ENCODE measurements at regions not wholly inside any gene's neighbourhood (a gene's known extent, or its start where the extent isn't known, plus 50 kb on each side); places are given as distances from the start of the nearest gene placed in this dataset.
"Not testable (repeated sequence)": the region's sequence is repeated elsewhere in the genome, so short reads cannot be mapped to it uniquely, and the experiment has no call there.

GRCh38 chr7:153409567-153410342 lies 642.4 kb upstream of the DPP6 start:
- not testable (repeated sequence) for DNase-seq

GRCh38 chr7:153410997-153411642 lies 641.1 kb upstream of the DPP6 start:
- not testable (repeated sequence) for DNase-seq

- not testable (repeated sequence) for DNase-seq
These were observed 639.9 kb upstream of the DPP6 start for GRCh38 chr7:153412114-153412823.

- DNase-seq = not testable (repeated sequence)
These were observed 639.4 kb upstream of the DPP6 start for GRCh38 chr7:153412824-153413198.

- DNase-seq = no peak
These were observed 639.0 kb upstream of the DPP6 start for GRCh38 chr7:153413199-153413539.

- no peak for DNase-seq
These were observed 638.5 kb upstream of the DPP6 start for GRCh38 chr7:153413540-153414287.

- no peak for DNase-seq
These were observed 637.9 kb upstream of the DPP6 start for GRCh38 chr7:153414288-153414629.

- no peak for DNase-seq
These were observed 636.6 kb upstream of the DPP6 start for GRCh38 chr7:153415632-153416031.

GRCh38 chr7:153422291-153423209 lies 629.6 kb upstream of the DPP6 start:
- no peak for DNase-seq

GRCh38 chr7:153423210-153423590 lies 629.0 kb upstream of the DPP6 start:
- no peak for DNase-seq

GRCh38 chr7:153430931-153431330 lies 621.3 kb upstream of the DPP6 start:
- no peak for DNase-seq

GRCh38 chr7:153432063-153432462 lies 620.1 kb upstream of the DPP6 start:
- no peak for DNase-seq

GRCh38 chr7:153433223-153433622 lies 619.0 kb upstream of the DPP6 start:
- DNase-seq = no peak

- DNase-seq = no peak
These were observed 611.5 kb upstream of the DPP6 start for GRCh38 chr7:153440715-153441114.

GRCh38 chr7:153443032-153443701 lies 609.0 kb upstream of the DPP6 start:
- DNase-seq = no peak

- DNase-seq = no peak
These were observed 607.6 kb upstream of the DPP6 start for GRCh38 chr7:153444641-153445040.

- no peak for DNase-seq
These were observed 606.6 kb upstream of the DPP6 start for GRCh38 chr7:153445641-153446040.

- DNase-seq = no peak
These were observed 605.7 kb upstream of the DPP6 start for GRCh38 chr7:153446490-153446889.

GRCh38 chr7:153447011-153447410 lies 605.2 kb upstream of the DPP6 start:
- no peak for DNase-seq

GRCh38 chr7:153452661-153453060 lies 599.5 kb upstream of the DPP6 start:
- DNase-seq = no peak

GRCh38 chr7:153454306-153454705 lies 597.9 kb upstream of the DPP6 start:
- no peak for DNase-seq

GRCh38 chr7:153457746-153458145 lies 594.5 kb upstream of the DPP6 start:
- no peak for DNase-seq

All from islet precursor cell (in vitro differentiated cells).